ENCODE measurements at regions not wholly inside any gene's neighbourhood (a gene's known extent, or its start where the extent isn't known, plus 50 kb on each side); places are given as distances from the start of the nearest gene placed in this dataset.

GRCh38 chr3:194056731-194057415 is 79.1 kb upstream of the HES1 start:
- TF ChIP-seq POLR2A (IDR thresholded peaks at IDR 0.05) (no peak), CTCF (IDR thresholded peaks at IDR 0.05) (no peak)
